HepG2 (cell line): ENCODE measurements at regions not wholly inside any gene's neighbourhood (a gene's known extent, or its start where the extent isn't known, plus 50 kb on each side); places are given as distances from the start of the nearest gene placed in this dataset.

Experiments used
- ATF4 ChIP-seq, 2 experiments: fragments of 450-650 bp in 1 of 2; sonication (generic) in 1 of 2; formaldehyde crosslinking; IDR thresholded peaks; 2 replicates each; pipeline versions ENCODE4 v1.5.0 to v1.8.0; 2020 to 2022; ENCODE audit warnings: mild to moderate bottlenecking in 1 of 2, missing genetic modification reagents in 1 of 2
- CERS6 ChIP-seq: sonication (generic); formaldehyde crosslinking; IDR thresholded peaks from 2 replicates; pipeline ENCODE4 v1.5.0; 2020; ENCODE audit warnings: missing genetic modification reagents
- EHMT2 ChIP-seq: fragments of 200-600 bp; sonication (generic); IDR thresholded peaks from 2 replicates; pipeline ENCODE4 v1.7.0; 2017; ENCODE audit warnings: antibody characterized with exemption, low read depth, low read length, borderline replicate concordance
- ELF4 ChIP-seq: sonication (generic); formaldehyde crosslinking; IDR thresholded peaks from 2 replicates; pipeline ENCODE4 v1.5.0; 2020; ENCODE audit warnings: missing genetic modification reagents, mild to moderate bottlenecking, moderate library complexity, borderline replicate concordance
- HOXA5 ChIP-seq: sonication (generic); formaldehyde crosslinking; IDR thresholded peaks from 2 replicates; pipeline ENCODE4 v1.4.0; 2020; ENCODE audit warnings: missing genetic modification reagents
- KDM2A ChIP-seq: sonication (generic); formaldehyde crosslinking; IDR thresholded peaks from 2 replicates; pipeline ENCODE4 v1.4.0; 2020; ENCODE audit warnings: low read depth, missing genetic modification reagents, borderline replicate concordance
- KDM6A ChIP-seq: IDR thresholded peaks from 2 replicates; pipeline ENCODE4 v1.6.1; 2016; ENCODE audit warnings: low read depth
- KLF9 ChIP-seq: IDR thresholded peaks from 2 replicates; pipeline ENCODE4 v1.6.1; 2016; ENCODE audit warnings: low read depth
- POGZ ChIP-seq: sonication (generic); formaldehyde crosslinking; IDR thresholded peaks from 2 replicates; pipeline ENCODE4 v1.4.0; 2020; ENCODE audit warnings: mild to moderate bottlenecking, missing genetic modification reagents
- RARG ChIP-seq: sonication (generic); formaldehyde crosslinking; IDR thresholded peaks from 2 replicates; pipeline ENCODE4 v1.4.0; 2020; ENCODE audit warnings: low read depth, mild to moderate bottlenecking, missing genetic modification reagents
- SNAPC2 ChIP-seq: sonication (generic); formaldehyde crosslinking; IDR thresholded peaks from 2 replicates; pipeline ENCODE4 v1.8.1; 2022; ENCODE audit warnings: mild to moderate bottlenecking, missing genetic modification reagents
- SNAPC4 ChIP-seq: sonication (generic); formaldehyde crosslinking; IDR thresholded peaks from 2 replicates; pipeline ENCODE4 v1.4.0; 2020; ENCODE audit warnings: mild to moderate bottlenecking, missing genetic modification reagents
- TARDBP ChIP-seq: sonication (generic); formaldehyde crosslinking; IDR thresholded peaks from 2 replicates; pipeline ENCODE4 v1.8.0; 2022; ENCODE audit warnings: mild to moderate bottlenecking, missing genetic modification reagents
- THAP7 ChIP-seq: sonication (generic); formaldehyde crosslinking; IDR thresholded peaks from 2 replicates; pipeline ENCODE4 v1.8.1; 2023; ENCODE audit warnings: mild to moderate bottlenecking, missing genetic modification reagents
- TRAFD1 ChIP-seq: sonication (generic); formaldehyde crosslinking; IDR thresholded peaks from 2 replicates; pipeline ENCODE4 v1.5.1; 2020; ENCODE audit warnings: missing genetic modification reagents, mild to moderate bottlenecking, borderline replicate concordance
- ZMAT3 ChIP-seq: sonication (generic); formaldehyde crosslinking; conservative IDR thresholded peaks from 2 replicates; pipeline ENCODE4 v1.7.0; 2021; ENCODE audit warnings: missing genetic modification reagents
- ZNF543 ChIP-seq: sonication (generic); formaldehyde crosslinking; IDR thresholded peaks from 2 replicates; pipeline ENCODE4 v1.4.0; 2020; ENCODE audit warnings: mild to moderate bottlenecking, missing genetic modification reagents
- ZNF557 ChIP-seq: sonication (generic); formaldehyde crosslinking; IDR thresholded peaks from 2 replicates; pipeline ENCODE4 v1.4.0; 2020; ENCODE audit warnings: missing genetic modification reagents
- ZNF747 ChIP-seq: sonication (generic); formaldehyde crosslinking; IDR thresholded peaks from 2 replicates; pipeline ENCODE4 v1.8.1; 2023; ENCODE audit warnings: missing genetic modification reagents, mild to moderate bottlenecking, borderline replicate concordance
- ZNF772 ChIP-seq: sonication (generic); formaldehyde crosslinking; IDR thresholded peaks from 2 replicates; pipeline ENCODE4 v1.5.0; 2020; ENCODE audit warnings: mild to moderate bottlenecking, missing genetic modification reagents

- TF ChIP-seq ELF4 (CRISPR knock-in tag) (peak; percentile 51; the same call in 1 of the 2 replicates), POGZ (CRISPR knock-in tag) (peak; percentile 34; the same call in 1 of the 2 replicates), THAP7 (CRISPR knock-in tag) (no peak), TARDBP (CRISPR knock-in tag) (peak; percentile 91), ZMAT3 (CRISPR knock-in tag) (peak; percentile 57; the same call in 1 of the 2 replicates), ZNF557 (no peak), ZNF543 (CRISPR knock-in tag) (peak; percentile 52; the same call in 1 of the 2 replicates), ATF4 (CRISPR knock-in tag; IDR thresholded peaks at IDR 0.05) (peak in 1 of 2 experiments; percentile 64; a peak in 2 of 4 replicates), EHMT2 (peak; percentile 55; the same call in 1 of the 2 replicates), TRAFD1 (CRISPR knock-in tag) (no peak), HOXA5 (CRISPR knock-in tag) (peak; percentile 65; the same call in 1 of the 2 replicates), CERS6 (CRISPR knock-in tag) (no peak), ZNF747 (CRISPR knock-in tag) (0 out of 2 replicates have a peak, but pooled peaks have one; percentile 41), SNAPC4 (CRISPR knock-in tag) (no peak), ZNF772 (CRISPR knock-in tag) (peak; percentile 79), SNAPC2 (peak; percentile 53; the same call in 1 of the 2 replicates), RARG (no peak), KDM6A (peak; percentile 93), KLF9 (CRISPR knock-in tag) (0 out of 2 replicates have a peak, but pooled peaks have one; percentile 33), KDM2A (peak; percentile 26; the same call in 1 of the 2 replicates)
These were observed 168.8 kb upstream of the RAI14 start (continued) for GRCh38 chr5:34487159-34487879.
